ENCODE measurements at regions not wholly inside any gene's neighbourhood (a gene's known extent, or its start where the extent isn't known, plus 50 kb on each side); places are given as distances from the start of the nearest gene placed in this dataset.

- TF ChIP-seq CTCF (IDR thresholded peaks at IDR 0.05) (no peak), POLR2A (IDR thresholded peaks at IDR 0.05) (no peak)
These were observed 64.9 kb upstream of the WAPL start for GRCh38 chr10:86586516-86586915.
